Activated CD4-positive, alpha-beta T cell treated with anti-CD3 and anti-CD28 coated beads, Interleukin-2, amount 10 ng/mL, durations not matched to agents 7 days and 5 days (primary cell): ENCODE measurements at regions not wholly inside any gene's neighbourhood (a gene's known extent, or its start where the extent isn't known, plus 50 kb on each side); places are given as distances from the start of the nearest gene placed in this dataset.
"Not testable (repeated sequence)": the region's sequence is repeated elsewhere in the genome, so short reads cannot be mapped to it uniquely, and the experiment has no call there.

ENCODE experiments used
- CTCF ChIA-PET: fragments of 350-600 bp; sonication (Branson Sonifier 250); formaldehyde crosslinking; loops from one replicate; lab custom pipeline; 2021; ENCODE audit warnings: antibody characterized with exemption; lab: Charles Lee
- POLR2A ChIA-PET: fragments of 350-600 bp; sonication (Branson Sonifier 250); formaldehyde crosslinking; loops from one replicate; lab custom pipeline; 2021; ENCODE audit warnings: antibody characterized with exemption; lab: Charles Lee
- DNase-seq: peaks from one replicate; pipeline ENCODE4 v3.0.0-alpha.2; 2020
- H3K27ac Mint-ChIP-seq: one replicate; pipeline ENCODE4 v1.8.0; 2021; ENCODE audit warnings: mild to moderate bottlenecking, moderate library complexity, mixed read lengths
- H3K27me3 Mint-ChIP-seq: one replicate; pipeline ENCODE4 v1.8.0; 2021; ENCODE audit warnings: mixed read lengths
- H3K36me3 Mint-ChIP-seq: one replicate; pipeline ENCODE4 v1.8.0; 2021; ENCODE audit warnings: low read depth, mixed read lengths
- H3K4me1 Mint-ChIP-seq: one replicate; pipeline ENCODE4 v1.8.0; 2021; ENCODE audit warnings: mixed read lengths
- H3K4me3 Mint-ChIP-seq: one replicate; pipeline ENCODE4 v1.8.0; 2021; ENCODE audit warnings: mild to moderate bottlenecking, moderate library complexity, mixed read lengths
- H3K9me3 Mint-ChIP-seq: one replicate; pipeline ENCODE4 v1.8.0; 2021; ENCODE audit warnings: mixed read lengths

DNA sequence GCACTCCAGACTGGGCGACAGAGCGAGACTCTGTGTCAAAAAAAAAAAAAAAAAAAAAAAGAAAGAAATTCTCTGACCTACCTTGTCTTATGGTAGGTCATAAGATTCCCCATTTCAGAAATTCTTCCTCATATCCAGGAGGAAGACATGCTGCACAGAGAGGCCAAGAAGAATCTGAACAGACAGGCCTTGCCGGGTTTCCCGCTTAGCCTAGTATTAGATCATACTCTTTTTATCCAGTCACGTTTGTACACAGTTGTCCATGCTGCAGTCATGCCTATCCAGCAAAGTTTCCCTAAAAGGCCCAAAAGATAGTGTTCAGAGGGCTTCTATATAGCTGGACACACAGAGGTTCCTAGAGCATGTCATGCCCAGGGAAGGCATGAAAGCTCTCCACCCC is 93.6 kb upstream of the CHODL start:
- POLR2A ChIA-PET = interaction anchor here (0.6 kb wide), 1 partner anchor 106 kb away, joined by 4 read pairs; no protein-coding TSS in a partner anchor
- no peaks in the 10 kb centered on the region for H3K27me3 Mint-ChIP-seq
- no peak overlapping the region for H3K27ac Mint-ChIP-seq
- peaks cover 19% of the 10 kb centered on the region for H3K4me1 Mint-ChIP-seq
- H3K36me3 Mint-ChIP-seq = no peaks in the 10 kb centered on the region
- DNase-seq = no peak
- no peaks in the 10 kb centered on the region for H3K9me3 Mint-ChIP-seq
- CTCF ChIA-PET = no interaction called here
- H3K4me3 Mint-ChIP-seq = no peak overlapping the region

DNA sequence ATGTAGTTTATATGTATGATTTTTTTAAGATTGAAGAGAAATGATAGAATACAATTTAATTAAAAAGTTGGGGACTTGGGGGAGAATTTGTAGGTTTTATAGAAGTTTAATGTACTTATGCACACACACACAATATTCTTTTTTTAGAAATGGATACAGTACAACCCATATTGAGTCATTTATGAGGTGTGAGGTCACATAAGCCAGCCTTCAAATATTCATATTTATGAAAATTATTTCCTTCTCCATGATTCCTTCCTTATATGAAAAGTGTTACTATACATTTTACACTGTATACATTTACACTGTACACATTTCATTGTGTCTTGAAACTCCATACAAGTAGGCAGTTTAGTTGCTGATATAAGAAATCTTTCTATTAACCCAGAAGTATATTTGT is 96.2 kb upstream of the CHODL start:
- no peak for DNase-seq
- H3K27ac Mint-ChIP-seq = no peak overlapping the region
- CTCF ChIA-PET = no interaction called here
- H3K4me3 Mint-ChIP-seq = no peak overlapping the region
- H3K9me3 Mint-ChIP-seq = no peaks in the 10 kb centered on the region
- peaks cover 3% of the 10 kb centered on the region for H3K4me1 Mint-ChIP-seq
- H3K27me3 Mint-ChIP-seq = no peaks in the 10 kb centered on the region
- POLR2A ChIA-PET = no interaction called here
- H3K36me3 Mint-ChIP-seq = no peaks in the 10 kb centered on the region

DNA sequence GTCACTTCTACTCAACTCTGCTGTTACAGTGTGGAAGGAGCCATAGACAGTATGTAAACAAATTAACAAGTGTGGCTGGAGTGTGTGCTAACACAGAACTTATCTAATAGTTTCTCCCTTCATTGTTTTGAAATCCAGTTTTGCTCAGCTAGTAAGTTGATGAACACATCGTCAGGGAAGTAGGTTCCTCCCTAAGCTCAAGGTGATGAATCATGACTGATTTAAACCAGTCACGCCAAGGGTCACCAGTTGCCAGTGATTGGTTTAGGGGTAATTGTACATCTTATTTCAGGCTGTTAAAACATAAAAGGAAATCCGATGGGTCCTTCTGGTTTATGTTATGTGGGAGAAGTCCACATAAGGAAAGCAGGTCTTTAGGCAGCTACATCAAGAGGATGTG is 97.0 kb upstream of the CHODL start:
- Mint-ChIP-seq H3K4me1 (no peaks in the 10 kb centered on the region), H3K36me3 (no peaks in the 10 kb centered on the region), H3K27me3 (no peaks in the 10 kb centered on the region), H3K4me3 (no peak overlapping the region), H3K9me3 (no peaks in the 10 kb centered on the region), H3K27ac (no peak overlapping the region)
- CTCF ChIA-PET = no interaction called here
- POLR2A ChIA-PET = no interaction called here
- DNase-seq = no peak

DNA sequence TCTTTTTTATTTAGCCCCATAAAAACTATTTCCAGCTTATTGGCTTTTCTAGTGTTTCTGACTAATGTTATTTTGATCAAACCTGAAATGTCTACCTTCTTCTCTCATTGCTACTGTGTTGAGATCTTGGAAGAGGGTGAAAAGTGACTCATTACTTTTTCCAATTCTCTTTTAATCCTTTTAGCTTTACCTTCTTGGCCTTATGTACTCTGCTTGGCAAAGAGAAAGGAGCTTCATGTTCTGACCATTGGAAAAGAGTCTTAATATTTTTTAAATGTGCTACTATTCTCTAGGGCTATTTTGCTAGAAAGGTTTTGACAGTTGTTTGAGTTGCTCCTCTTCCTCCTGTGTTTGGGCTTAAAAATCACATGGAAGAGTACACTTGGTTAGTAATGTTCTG is 97.8 kb upstream of the CHODL start:
- no peak for DNase-seq
- CTCF ChIA-PET = no interaction called here
- no peaks in the 10 kb centered on the region for H3K4me1 Mint-ChIP-seq
- H3K4me3 Mint-ChIP-seq = no peak overlapping the region
- H3K9me3 Mint-ChIP-seq = no peaks in the 10 kb centered on the region
- H3K27me3 Mint-ChIP-seq = no peaks in the 10 kb centered on the region
- no peaks in the 10 kb centered on the region for H3K36me3 Mint-ChIP-seq
- H3K27ac Mint-ChIP-seq = no peak overlapping the region
- POLR2A ChIA-PET = no interaction called here

GRCh38 chr21:18144339-18144738 is 100.3 kb upstream of the CHODL start:
- no peak overlapping the region for H3K4me3 Mint-ChIP-seq
- H3K27ac Mint-ChIP-seq = no peak overlapping the region
- H3K27me3 Mint-ChIP-seq = no peaks in the 10 kb centered on the region
- no peaks in the 10 kb centered on the region for H3K9me3 Mint-ChIP-seq
- H3K4me1 Mint-ChIP-seq = no peaks in the 10 kb centered on the region
- ChIA-PET CTCF (no interaction called here), POLR2A (no interaction called here)
- H3K36me3 Mint-ChIP-seq = no peaks in the 10 kb centered on the region
- DNase-seq = no peak

GRCh38 chr21:18142655-18143054 is 102.0 kb upstream of the CHODL start:
- Mint-ChIP-seq H3K4me3 (no peak overlapping the region), H3K9me3 (no peaks in the 10 kb centered on the region), H3K27ac (no peak overlapping the region), H3K27me3 (no peaks in the 10 kb centered on the region), H3K4me1 (no peaks in the 10 kb centered on the region), H3K36me3 (no peaks in the 10 kb centered on the region)
- no peak for DNase-seq
- ChIA-PET CTCF (no interaction called here), POLR2A (no interaction called here)

GRCh38 chr21:18138507-18138906 is 106.1 kb upstream of the CHODL start:
- ChIA-PET CTCF (no interaction called here), POLR2A (no interaction called here)
- Mint-ChIP-seq H3K27ac (no peak overlapping the region), H3K4me1 (no peaks in the 10 kb centered on the region), H3K9me3 (no peaks in the 10 kb centered on the region), H3K27me3 (no peaks in the 10 kb centered on the region), H3K4me3 (no peak overlapping the region), H3K36me3 (no peaks in the 10 kb centered on the region)
- DNase-seq = no peak

DNA sequence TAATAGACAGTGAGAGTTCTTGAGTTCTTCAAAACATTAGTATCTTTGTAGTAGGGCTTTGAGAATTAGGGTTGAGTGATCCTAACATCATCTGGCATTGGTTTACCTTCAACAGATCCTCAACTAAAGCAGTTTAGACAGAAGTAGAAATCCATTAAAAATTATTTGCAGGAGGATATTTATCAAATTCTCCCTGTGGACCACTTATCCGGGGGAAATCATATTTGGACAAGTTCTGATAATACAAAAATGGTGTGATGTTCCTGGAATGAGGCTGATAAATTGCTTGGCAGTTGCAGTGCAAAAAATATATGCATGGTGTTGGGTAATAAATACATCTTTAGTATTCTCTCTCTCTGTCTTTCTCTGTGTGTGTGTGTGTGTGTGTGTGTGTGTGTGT is 115.1 kb upstream of the CHODL start:
- DNase-seq = no peak
- Mint-ChIP-seq H3K4me3 (no peak overlapping the region), H3K36me3 (no peaks in the 10 kb centered on the region), H3K9me3 (no peaks in the 10 kb centered on the region), H3K27ac (no peak overlapping the region), H3K4me1 (no peaks in the 10 kb centered on the region), H3K27me3 (no peaks in the 10 kb centered on the region)
- CTCF ChIA-PET = no interaction called here
- POLR2A ChIA-PET = no interaction called here

DNA sequence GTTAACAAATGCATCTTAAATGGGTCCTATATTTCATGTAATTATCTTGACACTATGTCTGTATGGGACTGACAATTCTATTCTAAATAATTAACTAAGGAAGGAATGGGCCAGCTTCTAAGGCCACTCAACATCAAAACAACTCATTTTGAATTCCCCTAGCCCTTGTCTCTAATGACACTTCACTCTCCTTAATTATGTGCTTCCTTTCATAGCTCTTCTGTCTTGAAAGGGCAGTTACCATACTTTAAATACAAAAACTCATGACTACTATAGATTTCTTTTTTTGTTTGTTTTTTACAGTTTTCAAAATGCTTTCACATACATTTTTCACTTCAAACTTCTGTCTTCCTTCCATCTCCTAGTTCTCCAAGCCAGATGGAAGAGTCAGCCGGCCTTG is 126.1 kb upstream of the CHODL start:
- H3K4me3 Mint-ChIP-seq = no peak overlapping the region
- H3K4me1 Mint-ChIP-seq = no peaks in the 10 kb centered on the region
- no peak for DNase-seq
- ChIA-PET CTCF (no interaction called here), POLR2A (no interaction called here)
- H3K9me3 Mint-ChIP-seq = no peaks in the 10 kb centered on the region
- H3K27me3 Mint-ChIP-seq = no peaks in the 10 kb centered on the region
- H3K36me3 Mint-ChIP-seq = no peaks in the 10 kb centered on the region
- H3K27ac Mint-ChIP-seq = no peak overlapping the region

DNA sequence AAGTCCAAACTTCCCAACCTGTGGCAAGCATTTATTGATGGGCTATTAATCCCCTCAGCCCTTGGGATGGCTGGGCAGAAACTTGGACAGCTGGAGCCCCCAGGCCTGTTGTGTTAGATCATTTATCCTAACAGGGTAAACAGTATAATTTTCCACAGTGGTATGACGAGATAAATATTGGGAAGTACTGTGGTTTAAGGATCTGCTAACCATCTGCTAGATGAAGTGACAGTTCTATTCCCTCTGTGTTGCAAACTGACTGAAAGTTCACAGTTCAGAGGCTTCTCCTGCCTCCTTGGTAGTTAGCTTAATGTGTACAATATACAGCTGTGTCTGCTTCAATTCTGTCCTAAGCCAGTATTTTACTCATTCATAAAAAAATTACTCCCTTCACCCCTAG is 127.5 kb upstream of the CHODL start:
- DNase-seq = no peak
- POLR2A ChIA-PET = no interaction called here
- Mint-ChIP-seq H3K9me3 (no peaks in the 10 kb centered on the region), H3K27ac (no peak overlapping the region), H3K4me1 (no peaks in the 10 kb centered on the region), H3K27me3 (no peaks in the 10 kb centered on the region), H3K36me3 (no peaks in the 10 kb centered on the region), H3K4me3 (no peak overlapping the region)
- CTCF ChIA-PET = no interaction called here

DNA sequence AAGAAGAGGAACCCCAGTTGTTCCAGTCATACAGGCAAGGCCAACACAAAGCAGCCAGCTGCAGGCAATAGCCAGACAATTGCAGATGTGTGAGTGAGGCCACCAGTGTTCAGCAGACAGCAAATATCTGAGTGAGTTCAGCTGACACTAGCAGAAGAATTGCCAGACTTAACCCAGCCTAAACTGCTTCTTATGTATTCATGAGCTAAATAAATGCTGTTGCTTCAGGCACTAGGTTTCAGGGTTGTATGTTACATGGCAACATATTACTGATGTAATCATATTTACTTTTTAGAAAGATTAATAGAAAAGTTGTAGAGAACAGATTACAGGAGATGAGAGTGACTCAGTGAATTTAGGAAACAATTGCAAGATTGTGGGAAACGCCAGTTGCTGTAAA is 129.8 kb upstream of the CHODL start:
- no peaks in the 10 kb centered on the region for H3K9me3 Mint-ChIP-seq
- ChIA-PET POLR2A (no interaction called here), CTCF (no interaction called here)
- no peaks in the 10 kb centered on the region for H3K36me3 Mint-ChIP-seq
- H3K27ac Mint-ChIP-seq = no peak overlapping the region
- no peak overlapping the region for H3K4me3 Mint-ChIP-seq
- no peaks in the 10 kb centered on the region for H3K27me3 Mint-ChIP-seq
- no peak for DNase-seq
- no peaks in the 10 kb centered on the region for H3K4me1 Mint-ChIP-seq

DNA sequence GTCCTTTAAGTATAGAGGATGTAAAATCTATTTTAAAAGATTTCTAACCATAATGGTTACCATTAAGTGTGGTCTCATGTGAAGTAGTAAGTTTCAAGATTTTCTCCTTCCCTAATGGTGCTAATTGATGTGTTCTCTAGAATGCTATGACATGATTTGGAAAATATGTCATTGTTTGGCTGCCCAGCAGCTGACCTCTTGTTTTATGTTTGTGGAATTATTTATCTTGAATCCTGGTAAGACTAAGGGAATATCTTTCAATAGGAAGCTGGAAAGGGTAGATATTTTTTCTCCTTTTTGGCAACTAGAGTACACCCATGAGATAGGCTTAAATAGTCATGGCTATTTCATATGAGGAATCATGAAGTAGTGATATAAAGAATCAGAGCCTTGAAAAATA is 139.8 kb upstream of the CHODL start:
- H3K27me3 Mint-ChIP-seq = no peaks in the 10 kb centered on the region
- CTCF ChIA-PET = no interaction called here
- DNase-seq = no peak
- POLR2A ChIA-PET = no interaction called here
- no peak overlapping the region for H3K4me3 Mint-ChIP-seq
- H3K9me3 Mint-ChIP-seq = peaks cover 2% of the 10 kb centered on the region
- no peaks in the 10 kb centered on the region for H3K4me1 Mint-ChIP-seq
- H3K36me3 Mint-ChIP-seq = no peaks in the 10 kb centered on the region
- no peak overlapping the region for H3K27ac Mint-ChIP-seq

DNA sequence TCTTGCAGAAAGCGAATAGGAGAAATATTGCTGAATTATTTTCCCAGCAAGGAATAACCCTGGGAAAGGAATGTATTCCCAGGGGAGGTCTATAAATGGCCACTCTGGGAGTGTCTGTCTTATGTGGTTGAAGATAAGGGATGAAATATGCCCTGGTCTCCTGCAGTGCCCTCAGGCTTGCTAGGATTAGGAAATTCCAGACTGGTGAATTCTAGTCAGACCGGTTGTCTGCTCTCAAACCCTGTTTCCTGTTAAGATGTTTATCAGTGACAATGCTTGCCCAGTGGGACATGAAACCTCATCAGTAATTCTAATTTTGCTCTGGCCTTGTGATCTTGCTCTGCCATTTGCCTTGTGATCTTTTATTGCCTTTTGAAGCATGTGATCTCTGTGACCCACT is 148.2 kb upstream of the CHODL start:
- H3K4me3 Mint-ChIP-seq, CTCF ChIA-PET, H3K27me3 Mint-ChIP-seq, DNase-seq, H3K36me3 Mint-ChIP-seq, POLR2A ChIA-PET, H3K4me1 Mint-ChIP-seq, H3K27ac Mint-ChIP-seq: not testable (repeated sequence)
- peaks cover 23% of the 10 kb centered on the region for H3K9me3 Mint-ChIP-seq

- H3K9me3 Mint-ChIP-seq = peaks cover 19% of the 10 kb centered on the region
- no peak overlapping the region for H3K27ac Mint-ChIP-seq
- POLR2A ChIA-PET = no interaction called here
- H3K36me3 Mint-ChIP-seq = no peaks in the 10 kb centered on the region
- H3K4me3 Mint-ChIP-seq = no peak overlapping the region
- no peak for DNase-seq
- H3K4me1 Mint-ChIP-seq = no peaks in the 10 kb centered on the region
- CTCF ChIA-PET = interaction anchor here (1.0 kb wide), 1 partner anchor 20 kb away, joined by 3 read pairs; no protein-coding TSS in a partner anchor
- no peaks in the 10 kb centered on the region for H3K27me3 Mint-ChIP-seq
Observed at GRCh38 chr21:18089786-18090185, 154.8 kb upstream of the CHODL start.
